Spleen (tissue), 7 donors: ENCODE measurements at regions not wholly inside any gene's neighbourhood (a gene's known extent, or its start where the extent isn't known, plus 50 kb on each side); places are given as distances from the start of the nearest gene placed in this dataset.

ENCODE experiments used
- CTCF ChIP-seq, 11 experiments: fragments of 200-600 bp in 7 of 11; fragments of 450-650 bp in 4 of 11; sonication (generic) in 4 of 11; IDR thresholded peaks in 8 of 11; conservative IDR thresholded peaks in 3 of 11; 1 replicate in 7 of 11; 2 replicates in 4 of 11; pipeline versions ENCODE4 v1.4.0 to v1.8.0; 2016 to 2021; ENCODE audit warnings: antibody characterized with exemption in 11 of 11, inconsistent platforms in 4 of 11, mild to moderate bottlenecking in 1 of 11
- POLR2A ChIP-seq, 3 donors: fragments of 450-650 bp; IDR thresholded peaks; one replicate each; pipeline ENCODE4 v1.5.1; 2017; ENCODE audit warnings: antibody characterized with exemption in 3 of 3, mild to moderate bottlenecking in 1 of 3
- POLR2AphosphoS5 ChIP-seq, 3 donors: sonication (generic); formaldehyde crosslinking; IDR thresholded peaks; one replicate each; pipeline ENCODE4 v1.5.1; 2017; ENCODE audit warnings: antibody characterized with exemption in 3 of 3
- donor health status: DM: no; HTN: no; CAD: no; lungs with moderate emphysema.
- donor health status: DM: no; HTN: no; CAD: no.
- donor health status: DM: no; HTN: no; CAD: no.

GRCh38 chr18:2412996-2413751 is 158.1 kb downstream of the METTL4 start:
- TF ChIP-seq CTCF (IDR thresholded peaks at IDR 0.05 in 8 of 11, conservative IDR thresholded peaks at IDR 0.05 in 3 of 11) = no peak
- no peak for TF ChIP-seq POLR2A (IDR thresholded peaks at IDR 0.05)
- no peak for TF ChIP-seq POLR2AphosphoS5 (IDR thresholded peaks at IDR 0.05)
